ENCODE measurements at regions not wholly inside any gene's neighbourhood (a gene's known extent, or its start where the extent isn't known, plus 50 kb on each side); places are given as distances from the start of the nearest gene placed in this dataset.
A peak's percentile ranks its signal among the peaks of the same experiment; 100 is the strongest.
"Not testable (repeated sequence)": the region's sequence is repeated elsewhere in the genome, so short reads cannot be mapped to it uniquely, and the experiment has no call there.

- intact Hi-C loops (cut with DNase I), result no loop called here
- DNase-seq, result no peak
Measured at GRCh38 chr9:87386490-87387025, 111.1 kb upstream of the DAPK1 start.

GRCh38 chr9:87387351-87388011 is 110.2 kb upstream of the DAPK1 start:
- intact Hi-C loops (cut with DNase I), result no loop called here
- no peak for DNase-seq

GRCh38 chr9:87388708-87389107 is 109.0 kb upstream of the DAPK1 start:
- intact Hi-C loops (cut with DNase I); DNase-seq: not testable (repeated sequence)

GRCh38 chr9:87389936-87390335 is 107.7 kb upstream of the DAPK1 start:
- intact Hi-C loops (cut with DNase I), result no loop called here
- no peak for DNase-seq

- no peak for DNase-seq
- intact Hi-C loops (cut with DNase I), result no loop called here
Measured at GRCh38 chr9:87390361-87390760, 107.3 kb upstream of the DAPK1 start.

GRCh38 chr9:87392086-87392485 is 105.6 kb upstream of the DAPK1 start:
- no peak for DNase-seq
- intact Hi-C loops (cut with DNase I), result no loop called here

GRCh38 chr9:87393706-87394230 is 103.9 kb upstream of the DAPK1 start:
- intact Hi-C loops (cut with DNase I), result no loop called here
- DNase-seq, result peak in 1 of 10 donors; percentile 12

- DNase-seq, result no peak
- intact Hi-C loops (cut with DNase I), result no loop called here
Measured at GRCh38 chr9:87395804-87396479, 101.7 kb upstream of the DAPK1 start.

GRCh38 chr9:87401681-87402080 is 96.0 kb upstream of the DAPK1 start:
- intact Hi-C loops (cut with DNase I), result no loop called here
- no peak for DNase-seq

GRCh38 chr9:87402537-87402936 is 95.1 kb upstream of the DAPK1 start:
- DNase-seq, result no peak
- intact Hi-C loops (cut with DNase I), result no loop called here

GRCh38 chr9:87405677-87406542 is 91.8 kb upstream of the DAPK1 start:
- DNase-seq, result no peak
- intact Hi-C loops (cut with DNase I), result no loop called here

- DNase-seq, result no peak
- intact Hi-C loops (cut with DNase I), result no loop called here
Measured at GRCh38 chr9:87406543-87407166, 91.0 kb upstream of the DAPK1 start.

GRCh38 chr9:87410047-87411005 is 87.3 kb upstream of the DAPK1 start:
- intact Hi-C loops (cut with DNase I), result not testable (repeated sequence)

GRCh38 chr9:87420884-87421283 is 76.8 kb upstream of the DAPK1 start:
- DNase-seq, result no peak
- intact Hi-C loops (cut with DNase I), result no loop called here

More at GRCh38 chr9:87410047-87411005, 87.3 kb upstream of the DAPK1 start:
- not testable (repeated sequence) for DNase-seq

- intact Hi-C loops (cut with DNase I), result no loop called here
Measured at GRCh38 chr9:87421734-87422133, 75.9 kb upstream of the DAPK1 start.

GRCh38 chr9:87422999-87423398 is 74.7 kb upstream of the DAPK1 start:
- intact Hi-C loops (cut with DNase I), result no loop called here
- no peak for DNase-seq

More at GRCh38 chr9:87421734-87422133, 75.9 kb upstream of the DAPK1 start:
- no peak for DNase-seq

- intact Hi-C loops (cut with DNase I); DNase-seq: not testable (repeated sequence)
Measured at GRCh38 chr9:87423885-87424284, 73.8 kb upstream of the DAPK1 start.

GRCh38 chr9:87425202-87425601 is 72.5 kb upstream of the DAPK1 start:
- no peak for DNase-seq
- intact Hi-C loops (cut with DNase I), result no loop called here

GRCh38 chr9:87427851-87428506 is 69.7 kb upstream of the DAPK1 start:
- intact Hi-C loops (cut with DNase I), result no loop called here
- DNase-seq, result no peak
